Transverse colon (tissue), 3 donors: ENCODE measurements at regions not wholly inside any gene's neighbourhood (a gene's known extent, or its start where the extent isn't known, plus 50 kb on each side); places are given as distances from the start of the nearest gene placed in this dataset.

Experiments
- CTCF ChIP-seq, 5 experiments: fragments of 200-600 bp in 3 of 5; fragments of 450-650 bp in 2 of 5; sonication (generic) in 3 of 5; IDR thresholded peaks; 1 replicate in 2 of 5; 2 replicates in 3 of 5; pipeline ENCODE4 v1.5.1; 2016 to 2017; ENCODE audit warnings: antibody characterized with exemption in 5 of 5, inconsistent platforms in 3 of 5, mild to moderate bottlenecking in 2 of 5, moderate library complexity in 1 of 5
- POLR2A ChIP-seq: fragments of 450-650 bp; IDR thresholded peaks from one replicate; pipeline ENCODE4 v1.6.1; 2016; ENCODE audit warnings: antibody characterized with exemption, mild to moderate bottlenecking, moderate library complexity

- TF ChIP-seq CTCF (IDR thresholded peaks at IDR 0.05) = no peak
- TF ChIP-seq POLR2A = no peak
Measured at GRCh38 chr2:136693966-136694365, 71.4 kb upstream of the THSD7B start.
